GM10266 (cell line): ENCODE measurements at regions not wholly inside any gene's neighbourhood (a gene's known extent, or its start where the extent isn't known, plus 50 kb on each side); places are given as distances from the start of the nearest gene placed in this dataset.

Experiments used
- DNase-seq: peaks from one replicate; pipeline ENCODE4 v3.0.0; 2012; ENCODE audit errors: extremely low spot score
- TF ChIP-seq, protein P1 (sequence below): IDR thresholded peaks from 2 replicates; pipeline ENCODE4 v1.5.1; 2012; ENCODE audit warnings: mild to moderate bottlenecking, low read depth; ENCODE audit not compliant: control insufficient read depth, insufficient read depth; ENCODE audit errors: missing control alignments

DNA sequence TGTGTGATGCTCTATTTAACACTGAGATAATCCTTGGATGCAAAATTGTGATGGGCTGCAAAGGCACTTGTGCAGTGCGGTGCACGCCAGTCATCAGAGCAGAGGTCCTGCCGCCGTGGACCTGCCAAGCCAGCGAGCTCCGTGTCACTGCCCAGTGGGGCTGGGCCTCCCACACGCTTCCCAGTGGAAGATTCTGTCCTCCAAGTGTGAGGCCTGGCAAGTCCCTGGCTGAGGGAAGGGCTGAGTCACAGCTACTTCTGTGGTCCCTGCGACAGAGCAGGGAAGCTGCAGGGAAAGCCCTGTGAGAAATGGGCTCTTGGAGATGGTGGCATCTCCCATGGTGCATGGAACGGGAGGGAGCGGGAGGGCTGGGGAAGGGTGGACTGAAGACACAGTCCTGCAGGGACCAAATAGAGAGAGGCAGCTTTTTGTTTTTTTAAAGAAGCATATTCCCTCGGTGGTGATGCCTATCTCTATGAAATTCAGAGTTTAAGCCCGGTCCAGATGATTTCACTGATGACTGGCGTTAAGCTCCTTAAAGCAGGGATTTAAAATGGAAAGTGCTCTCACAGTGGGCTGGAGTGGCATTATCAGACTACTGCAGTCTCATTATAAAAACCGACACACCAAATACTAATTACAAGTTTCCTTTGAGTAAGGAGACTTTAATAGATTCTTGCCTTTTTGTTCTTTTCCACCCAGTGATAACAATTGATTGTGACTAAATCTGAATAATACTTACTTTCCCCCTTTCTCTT, 413.7 kb downstream of the QKI start:
- no peak for DNase-seq
- TF ChIP-seq, protein P1, sequence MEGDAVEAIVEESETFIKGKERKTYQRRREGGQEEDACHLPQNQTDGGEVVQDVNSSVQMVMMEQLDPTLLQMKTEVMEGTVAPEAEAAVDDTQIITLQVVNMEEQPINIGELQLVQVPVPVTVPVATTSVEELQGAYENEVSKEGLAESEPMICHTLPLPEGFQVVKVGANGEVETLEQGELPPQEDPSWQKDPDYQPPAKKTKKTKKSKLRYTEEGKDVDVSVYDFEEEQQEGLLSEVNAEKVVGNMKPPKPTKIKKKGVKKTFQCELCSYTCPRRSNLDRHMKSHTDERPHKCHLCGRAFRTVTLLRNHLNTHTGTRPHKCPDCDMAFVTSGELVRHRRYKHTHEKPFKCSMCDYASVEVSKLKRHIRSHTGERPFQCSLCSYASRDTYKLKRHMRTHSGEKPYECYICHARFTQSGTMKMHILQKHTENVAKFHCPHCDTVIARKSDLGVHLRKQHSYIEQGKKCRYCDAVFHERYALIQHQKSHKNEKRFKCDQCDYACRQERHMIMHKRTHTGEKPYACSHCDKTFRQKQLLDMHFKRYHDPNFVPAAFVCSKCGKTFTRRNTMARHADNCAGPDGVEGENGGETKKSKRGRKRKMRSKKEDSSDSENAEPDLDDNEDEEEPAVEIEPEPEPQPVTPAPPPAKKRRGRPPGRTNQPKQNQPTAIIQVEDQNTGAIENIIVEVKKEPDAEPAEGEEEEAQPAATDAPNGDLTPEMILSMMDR: no peak

DNA sequence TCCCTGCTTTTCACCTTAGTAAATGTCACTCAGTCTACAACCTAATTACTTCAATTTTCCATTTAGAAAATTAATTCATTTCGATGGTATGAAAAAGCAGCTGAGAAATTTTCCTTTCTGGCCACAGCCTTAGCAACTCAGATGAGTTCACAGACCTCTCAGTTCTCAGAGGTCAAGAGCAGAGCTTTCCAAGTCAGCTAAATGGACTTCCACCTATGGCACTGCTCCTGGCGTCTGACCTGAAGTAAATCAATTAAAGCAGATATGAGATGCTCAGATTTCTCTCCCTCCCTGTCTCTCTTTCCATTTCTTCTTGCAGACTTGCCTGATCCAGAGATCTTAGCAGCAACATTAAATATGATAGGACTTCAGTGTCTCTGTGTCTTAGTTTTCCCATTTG, 412.6 kb downstream of the QKI start:
- DNase-seq: no peak
- TF ChIP-seq, protein P1: no peak

DNA sequence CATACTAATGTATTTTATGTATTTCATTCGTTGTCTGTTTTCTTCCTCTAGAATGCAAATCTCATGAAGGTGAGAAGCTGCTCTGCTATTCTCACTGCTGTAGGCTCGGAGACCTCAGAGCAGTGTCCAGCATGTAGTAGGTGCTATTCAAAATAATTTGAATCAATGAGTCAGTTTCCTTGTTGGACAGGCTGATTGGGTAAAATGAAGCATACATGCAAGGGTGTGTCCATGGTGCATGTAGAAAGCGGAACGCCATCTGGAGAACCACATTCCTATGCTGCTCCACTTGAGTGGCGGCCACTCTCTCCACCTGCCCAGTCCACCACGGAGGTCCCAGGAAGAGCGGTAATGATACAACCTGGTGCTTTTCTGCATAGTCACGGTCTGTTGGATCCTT, 412.1 kb downstream of the QKI start:
- TF ChIP-seq, protein P1: no peak
- no peak for DNase-seq

DNA sequence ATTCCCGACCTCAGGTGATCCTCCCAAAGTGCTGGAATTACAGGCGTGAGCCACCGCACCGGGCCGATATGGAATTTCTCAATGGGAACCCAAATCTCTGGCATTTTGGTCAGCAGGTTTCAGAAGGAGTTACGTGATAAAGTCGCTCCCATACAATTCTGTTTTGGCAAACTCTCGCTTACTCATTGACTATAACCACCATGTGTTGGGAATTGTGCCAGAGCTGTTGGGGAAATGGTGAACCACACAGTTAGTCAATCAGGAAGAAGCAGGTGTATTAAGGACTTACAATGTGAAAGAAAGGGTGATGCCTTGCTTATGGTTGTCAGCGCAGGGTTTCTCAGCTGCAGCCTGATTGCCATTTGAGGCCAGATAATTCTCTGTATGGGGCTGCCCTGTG, 410.5 kb downstream of the QKI start:
- TF ChIP-seq, protein P1: no peak
- DNase-seq: no peak

DNA sequence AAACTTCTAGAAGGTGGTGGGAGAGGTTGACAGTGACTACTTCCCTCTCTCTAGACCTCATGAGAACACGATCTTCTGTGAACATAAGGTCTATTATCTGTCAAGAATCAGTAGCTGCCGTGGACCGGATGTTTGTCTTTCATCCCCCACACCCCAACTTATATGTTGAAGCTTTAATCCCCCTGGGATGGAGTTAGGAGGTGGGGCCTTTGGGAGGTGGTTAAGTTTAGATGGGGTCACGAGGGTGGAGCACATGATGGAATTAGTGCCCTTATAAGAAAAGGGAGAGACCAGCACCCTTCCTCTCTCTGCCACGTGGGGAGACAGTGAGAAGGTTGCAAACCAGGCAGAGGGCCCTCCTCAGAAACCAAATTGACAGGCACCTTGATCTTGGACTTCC, 409.1 kb downstream of the QKI start:
- TF ChIP-seq, protein P1: no peak
- DNase-seq: no peak

DNA sequence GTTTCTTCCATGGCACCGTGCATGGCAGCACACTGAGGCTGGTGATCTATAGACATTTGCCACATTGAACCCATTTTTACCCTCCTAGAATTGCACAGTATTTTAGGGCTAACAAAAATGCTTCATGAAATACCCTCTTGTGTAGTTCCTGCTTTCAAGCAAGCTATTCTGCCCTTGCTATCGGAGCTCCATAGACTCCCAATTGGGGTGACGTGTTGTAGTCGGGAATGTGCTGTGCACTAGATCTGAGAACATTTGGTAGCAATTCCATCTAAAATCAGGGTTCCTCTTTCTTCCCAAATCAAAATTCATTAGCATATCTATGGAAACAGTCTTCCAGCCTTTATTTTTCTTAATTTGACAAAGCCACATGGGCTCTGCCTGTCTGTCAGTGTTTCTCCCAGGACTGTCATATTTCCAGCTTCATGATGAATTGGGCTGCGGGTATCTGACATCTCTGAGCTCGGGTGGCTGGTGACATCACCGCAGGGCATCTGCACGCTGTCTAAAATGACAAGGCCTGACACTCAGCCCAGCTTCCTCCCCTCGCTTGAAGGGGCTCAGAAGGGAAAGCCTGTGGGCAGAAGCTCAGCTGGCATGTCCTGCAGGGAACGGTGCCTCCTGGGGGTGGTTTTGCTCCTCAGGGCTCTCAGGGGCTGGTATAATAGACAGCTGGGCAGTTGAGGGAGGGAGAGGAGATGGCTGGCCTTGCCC, 406.4 kb downstream of the QKI start:
- DNase-seq: no peak
- TF ChIP-seq, protein P1: no peak

DNA sequence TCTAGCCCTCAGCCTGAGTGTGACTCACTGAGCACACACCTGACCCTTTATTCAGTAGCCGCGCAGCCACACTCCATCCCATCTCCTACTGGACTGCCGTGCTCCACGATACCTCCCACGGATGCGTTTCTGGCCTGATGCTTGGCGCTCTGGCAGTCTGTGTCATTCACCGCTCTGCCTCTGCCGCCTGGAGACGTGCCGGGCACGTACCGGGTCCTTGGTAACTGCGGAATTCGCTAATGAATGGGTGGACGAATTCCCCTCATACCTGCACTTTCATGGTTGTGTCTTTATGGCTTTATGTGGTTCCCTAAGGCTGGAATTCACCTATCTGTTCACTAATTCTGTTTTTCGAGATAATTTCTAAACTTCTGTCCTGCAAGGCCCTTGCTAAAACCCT, 405.7 kb downstream of the QKI start:
- no peak for DNase-seq
- TF ChIP-seq, protein P1: no peak
